ENCODE measurements at regions not wholly inside any gene's neighbourhood (a gene's known extent, or its start where the extent isn't known, plus 50 kb on each side); places are given as distances from the start of the nearest gene placed in this dataset.

DNA sequence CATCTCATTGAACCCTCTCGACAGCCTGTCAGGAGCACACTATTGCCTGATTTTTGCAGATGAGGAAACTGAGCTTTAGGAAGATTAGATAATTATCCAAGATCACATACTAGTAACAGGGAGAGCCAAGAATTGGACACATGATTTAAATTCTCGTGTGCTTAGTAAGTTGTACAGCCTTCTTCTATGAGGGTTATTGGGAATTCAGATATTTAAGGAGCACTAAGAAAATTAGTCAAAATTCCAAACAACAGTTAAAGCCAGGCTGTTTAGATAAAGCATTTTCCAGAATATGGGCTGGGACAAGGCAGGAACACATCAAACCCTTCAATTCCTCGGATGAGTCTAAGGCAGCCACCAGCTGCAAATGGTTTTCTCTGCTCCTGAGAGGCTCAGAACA is 148.8 kb downstream of the TMEM30B start:
- no peak overlapping the region for H3K4me3 ChIP-seq (ENCODE audit: low read depth, low read length)
- H3K27me3 ChIP-seq (ENCODE audit: insufficient read depth, low read depth, severe bottlenecking) = no peaks in the 10 kb centered on the region
- TF ChIP-seq, protein P1, sequence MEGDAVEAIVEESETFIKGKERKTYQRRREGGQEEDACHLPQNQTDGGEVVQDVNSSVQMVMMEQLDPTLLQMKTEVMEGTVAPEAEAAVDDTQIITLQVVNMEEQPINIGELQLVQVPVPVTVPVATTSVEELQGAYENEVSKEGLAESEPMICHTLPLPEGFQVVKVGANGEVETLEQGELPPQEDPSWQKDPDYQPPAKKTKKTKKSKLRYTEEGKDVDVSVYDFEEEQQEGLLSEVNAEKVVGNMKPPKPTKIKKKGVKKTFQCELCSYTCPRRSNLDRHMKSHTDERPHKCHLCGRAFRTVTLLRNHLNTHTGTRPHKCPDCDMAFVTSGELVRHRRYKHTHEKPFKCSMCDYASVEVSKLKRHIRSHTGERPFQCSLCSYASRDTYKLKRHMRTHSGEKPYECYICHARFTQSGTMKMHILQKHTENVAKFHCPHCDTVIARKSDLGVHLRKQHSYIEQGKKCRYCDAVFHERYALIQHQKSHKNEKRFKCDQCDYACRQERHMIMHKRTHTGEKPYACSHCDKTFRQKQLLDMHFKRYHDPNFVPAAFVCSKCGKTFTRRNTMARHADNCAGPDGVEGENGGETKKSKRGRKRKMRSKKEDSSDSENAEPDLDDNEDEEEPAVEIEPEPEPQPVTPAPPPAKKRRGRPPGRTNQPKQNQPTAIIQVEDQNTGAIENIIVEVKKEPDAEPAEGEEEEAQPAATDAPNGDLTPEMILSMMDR (IDR thresholded peaks at IDR 0.05; ENCODE audit: low read depth, low read length) = no peak
- H3K36me3 ChIP-seq = no peaks in the 10 kb centered on the region
- no peak for DNase-seq
- H3K27ac ChIP-seq = no peak overlapping the region
- no peaks in the 10 kb centered on the region for H3K9me3 ChIP-seq (ENCODE audit: severe bottlenecking)

DNA sequence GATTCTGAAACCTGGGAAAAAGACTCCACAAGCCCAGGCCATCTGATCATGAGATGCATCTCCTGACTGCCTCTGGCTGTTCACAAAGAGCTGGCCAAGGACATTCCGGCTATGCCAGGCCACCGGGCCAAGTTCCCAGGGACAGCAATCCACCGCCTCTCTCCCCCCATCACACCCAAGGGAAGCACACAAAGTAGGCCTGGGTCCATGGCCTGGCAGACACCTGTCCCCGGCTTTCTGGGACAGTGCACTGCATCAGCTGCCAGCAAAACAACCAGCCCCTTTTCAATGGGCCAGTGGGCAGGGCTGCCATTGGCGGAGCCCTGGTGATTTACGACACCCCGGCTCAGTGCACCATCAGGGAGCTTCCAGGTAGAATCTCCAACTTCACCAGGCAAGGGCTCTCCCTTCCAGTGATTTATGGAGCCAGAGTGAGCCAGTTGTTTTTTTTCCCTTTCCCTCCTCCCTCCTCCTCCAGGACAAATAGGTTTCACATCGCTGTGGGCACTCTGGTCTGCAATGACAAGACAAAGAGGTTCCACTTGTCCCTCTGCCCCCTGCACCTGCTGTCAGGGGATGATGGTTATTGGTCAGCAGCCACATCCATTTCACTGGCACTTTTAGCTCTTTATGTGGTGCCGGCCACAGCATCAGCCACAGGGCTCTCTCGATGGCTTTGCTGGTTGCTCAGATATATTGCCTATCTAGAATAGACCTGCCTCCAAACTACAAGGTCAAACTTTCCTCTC is 149.6 kb downstream of the SLC38A6 start:
- TF ChIP-seq, protein P1 (IDR thresholded peaks at IDR 0.05; ENCODE audit: low read depth, low read length) = no peak

DNA sequence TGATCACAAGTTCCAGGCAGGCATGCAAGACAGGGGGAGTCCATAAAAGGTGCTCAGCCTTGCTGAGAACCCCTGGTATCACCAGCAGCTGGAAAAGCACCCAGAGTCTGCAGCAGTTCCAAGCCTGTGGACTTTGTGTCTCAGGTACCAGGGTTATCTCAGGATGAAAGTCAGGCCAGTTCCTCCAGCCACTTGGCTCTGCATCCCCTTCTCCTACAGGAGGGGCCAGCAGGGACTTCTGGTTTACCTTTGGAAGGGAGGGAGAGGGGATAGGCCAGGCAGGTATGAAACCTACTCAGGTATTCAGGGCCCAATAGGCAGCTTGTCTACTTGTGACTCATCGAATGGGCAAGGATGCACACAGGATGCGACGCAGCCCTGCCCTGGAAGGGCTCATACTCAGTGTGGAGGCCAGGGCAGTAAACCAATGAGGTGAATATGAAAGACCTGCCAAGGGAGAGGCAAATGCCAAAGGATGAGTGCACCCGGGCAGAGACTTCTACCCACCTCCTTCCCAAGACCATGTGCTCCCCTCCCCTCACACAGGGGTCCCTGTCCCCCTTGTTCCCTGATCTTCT is 148.2 kb downstream of the SLC38A6 start:
- DNase-seq = no peak
- Histone ChIP-seq H3K4me3 (ENCODE audit: low read depth, low read length) (no peak overlapping the region), H3K27me3 (ENCODE audit: insufficient read depth, low read depth, severe bottlenecking) (no peaks in the 10 kb centered on the region), H3K27ac (no peak overlapping the region), H3K36me3 (no peaks in the 10 kb centered on the region), H3K9me3 (ENCODE audit: severe bottlenecking) (no peaks in the 10 kb centered on the region)
- TF ChIP-seq, protein P1 (IDR thresholded peaks at IDR 0.05; ENCODE audit: low read depth, low read length) = no peak

More for the DNA sequence above, 149.6 kb downstream of the SLC38A6 start:
- H3K27me3 ChIP-seq (ENCODE audit: insufficient read depth, low read depth, severe bottlenecking) = no peaks in the 10 kb centered on the region
- H3K27ac ChIP-seq = no peak overlapping the region
- no peak for DNase-seq
- no peaks in the 10 kb centered on the region for H3K9me3 ChIP-seq (ENCODE audit: severe bottlenecking)
- no peaks in the 10 kb centered on the region for H3K36me3 ChIP-seq
- H3K4me3 ChIP-seq (ENCODE audit: low read depth, low read length) = no peak overlapping the region

DNA sequence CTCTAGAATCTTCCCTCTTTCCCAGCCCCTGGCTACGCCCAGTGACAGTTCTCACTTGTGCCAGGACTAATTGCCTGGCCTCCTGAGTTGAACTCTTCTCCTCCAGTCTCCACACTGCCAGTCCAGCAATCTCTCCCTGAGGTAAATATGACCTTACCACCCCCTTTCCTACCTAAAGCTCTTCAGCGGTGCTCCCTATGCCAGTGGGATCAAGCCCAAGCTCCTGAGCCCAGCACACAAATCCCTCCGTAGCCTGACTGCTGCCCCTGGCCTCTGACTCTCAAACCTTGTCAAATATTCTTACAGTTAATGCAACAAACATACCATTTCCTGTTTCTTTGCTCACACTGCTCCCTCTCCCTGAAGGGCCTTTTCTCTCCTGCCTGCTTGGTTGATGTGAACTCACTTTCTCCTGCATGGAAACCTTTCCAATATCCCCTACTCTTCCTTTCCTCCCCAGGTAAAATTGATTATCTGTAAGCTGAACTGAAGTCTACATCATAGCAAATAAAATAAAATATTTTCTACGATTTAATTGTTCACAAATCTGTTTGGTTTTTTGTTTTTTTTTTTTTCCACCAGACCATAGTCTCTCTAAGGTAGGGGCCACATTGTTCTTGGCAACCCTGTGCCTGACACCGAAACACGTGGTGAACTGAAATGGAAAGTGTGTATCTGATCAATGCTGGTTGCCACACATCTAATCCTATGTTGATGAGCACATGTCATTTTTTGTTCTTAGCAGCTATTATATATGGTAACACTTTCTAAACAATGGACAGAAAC is 147.5 kb downstream of the SLC38A6 start:
- no peak overlapping the region for H3K4me3 ChIP-seq (ENCODE audit: low read depth, low read length)
- H3K27ac ChIP-seq = no peak overlapping the region
- no peaks in the 10 kb centered on the region for H3K36me3 ChIP-seq
- no peak for DNase-seq
- no peaks in the 10 kb centered on the region for H3K9me3 ChIP-seq (ENCODE audit: severe bottlenecking)
- H3K27me3 ChIP-seq (ENCODE audit: insufficient read depth, low read depth, severe bottlenecking) = no peaks in the 10 kb centered on the region
- TF ChIP-seq, protein P1 (IDR thresholded peaks at IDR 0.05; ENCODE audit: low read depth, low read length) = no peak

DNA sequence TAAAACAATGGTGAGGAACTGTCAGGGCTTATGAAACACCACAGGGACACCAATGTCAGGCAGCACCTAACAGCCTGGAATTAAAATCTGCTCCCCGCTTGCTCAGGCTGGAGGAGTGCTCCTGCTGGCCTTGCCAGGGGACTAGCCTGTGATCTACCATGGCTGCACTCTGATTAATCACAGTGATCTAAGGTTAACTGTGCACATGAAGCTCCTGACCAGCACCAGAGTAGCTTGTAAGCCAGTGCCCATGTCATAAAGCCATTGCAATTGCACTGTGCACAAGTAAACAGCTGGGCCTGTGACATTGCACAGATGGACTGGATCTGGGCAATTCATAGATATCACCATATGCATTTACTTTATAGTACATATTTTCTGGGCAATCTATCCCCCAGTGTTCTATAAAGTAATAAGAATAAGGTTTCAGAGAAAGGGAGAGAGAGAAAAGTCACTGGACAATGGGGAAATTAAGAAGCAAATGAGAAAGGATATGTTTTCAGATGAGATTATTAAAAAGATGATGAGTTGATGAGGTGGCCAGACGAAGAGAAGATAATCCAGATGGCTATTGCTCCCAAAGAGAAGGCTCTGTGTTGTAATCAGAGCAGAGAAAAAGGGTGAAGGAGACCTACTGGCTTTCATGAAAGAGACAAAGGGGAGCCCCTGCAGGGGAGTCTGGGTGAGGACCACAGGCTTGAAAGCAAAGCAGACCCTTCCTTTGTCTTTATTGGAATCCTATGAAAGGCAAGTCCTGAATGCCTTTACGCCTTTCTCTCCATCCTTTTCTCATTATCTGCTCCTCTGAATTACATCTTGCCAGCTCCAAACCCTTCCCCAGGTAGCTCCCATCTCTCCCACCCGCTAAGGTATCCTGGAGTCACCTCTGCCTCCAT is 145.8 kb downstream of the SLC38A6 start:
- no peak for DNase-seq
- no peaks in the 10 kb centered on the region for H3K36me3 ChIP-seq
- TF ChIP-seq, protein P1 (IDR thresholded peaks at IDR 0.05; ENCODE audit: low read depth, low read length) = no peak
- H3K27me3 ChIP-seq (ENCODE audit: insufficient read depth, low read depth, severe bottlenecking) = no peaks in the 10 kb centered on the region
- H3K27ac ChIP-seq = 0 out of 2 replicates have a peak overlapping the region, but pooled peaks have one; percentile 39
- H3K9me3 ChIP-seq (ENCODE audit: severe bottlenecking) = no peaks in the 10 kb centered on the region
- H3K4me3 ChIP-seq (ENCODE audit: low read depth, low read length) = no peak overlapping the region
